ENCODE measurements at regions not wholly inside any gene's neighbourhood (a gene's known extent, or its start where the extent isn't known, plus 50 kb on each side); places are given as distances from the start of the nearest gene placed in this dataset.

- ATAC-seq (no peak), DNase-seq (ENCODE audit: low read depth, low spot score) (no peak)
- Histone ChIP-seq H3K9me3 (ENCODE audit: control insufficient read depth, insufficient read depth, low read depth, low read length) (no peaks in the 10 kb centered on the region), H3K4me1 (ENCODE audit: control insufficient read depth, insufficient read depth, low read length) (no peaks in the 10 kb centered on the region), H3K27ac (ENCODE audit: low read length) (no peak overlapping the region), H3K4me3 (ENCODE audit: low read depth in 2 of 2, low read length in 2 of 2) (no peak overlapping the region), H3K36me3 (ENCODE audit: control insufficient read depth, insufficient read depth, low read length) (no peaks in the 10 kb centered on the region), H3K27me3 (ENCODE audit: control insufficient read depth, insufficient read depth, low read length) (no peaks in the 10 kb centered on the region)
- intact Hi-C loops (cut with micrococcal nuclease; ENCODE audit: unreplicated experiment): no loop called here
- no TSS peak for BruUV-seq (replicated peaks)
- POLR2A ChIA-PET: no interaction called here
- in situ Hi-C loops (cut with HindIII; ENCODE audit: low pct_unique_long_range_greater_than_20kb, low sequenced_read_pairs): no loop called here
- CTCF ChIA-PET: no interaction called here
- TF ChIP-seq SIN3A (IDR thresholded peaks at IDR 0.05; ENCODE audit: borderline replicate concordance, insufficient read depth, low read depth, low read length) (no peak), POLR2AphosphoS5 (IDR thresholded peaks at IDR 0.05; ENCODE audit: low read depth, low read length) (no peak)
Measured at GRCh38 chr6:81878479-81878878, 126.0 kb upstream of the TENT5A start.

GRCh38 chr6:81876971-81877370 lies 124.5 kb upstream of the TENT5A start:
- Histone ChIP-seq H3K4me3 (ENCODE audit: low read depth in 2 of 2, low read length in 2 of 2) (no peak overlapping the region), H3K4me1 (ENCODE audit: control insufficient read depth, insufficient read depth, low read length) (no peaks in the 10 kb centered on the region), H3K27ac (ENCODE audit: low read length) (no peak overlapping the region), H3K27me3 (ENCODE audit: control insufficient read depth, insufficient read depth, low read length) (no peaks in the 10 kb centered on the region), H3K36me3 (ENCODE audit: control insufficient read depth, insufficient read depth, low read length) (no peaks in the 10 kb centered on the region), H3K9me3 (ENCODE audit: control insufficient read depth, insufficient read depth, low read depth, low read length) (no peaks in the 10 kb centered on the region)
- ChIA-PET POLR2A (no interaction called here), CTCF (no interaction called here)
- no TSS peak for BruUV-seq (replicated peaks)
- in situ Hi-C loops (cut with HindIII; ENCODE audit: low pct_unique_long_range_greater_than_20kb, low sequenced_read_pairs) (no loop called here), intact Hi-C loops (cut with micrococcal nuclease; ENCODE audit: unreplicated experiment) (no loop called here)
- ATAC-seq (no peak), DNase-seq (ENCODE audit: low read depth, low spot score) (no peak)
- TF ChIP-seq REST (IDR thresholded peaks at IDR 0.05; ENCODE audit: insufficient read depth in 1 of 2, low read depth in 2 of 2, low read length in 1 of 2) (no peak), CTCF (IDR thresholded peaks at IDR 0.05) (no peak), TCF7L2 (IDR thresholded peaks at IDR 0.05; ENCODE audit: low read depth, low read length) (no peak)

- H3K4me1 ChIP-seq (ENCODE audit: control insufficient read depth, insufficient read depth, low read length): no peaks in the 10 kb centered on the region
- ChIA-PET CTCF (no interaction called here), POLR2A (no interaction called here)
- no peaks in the 10 kb centered on the region for H3K27me3 ChIP-seq (ENCODE audit: control insufficient read depth, insufficient read depth, low read length)
- no peak for DNase-seq (ENCODE audit: low read depth, low spot score)
- H3K4me3 ChIP-seq (ENCODE audit: low read depth in 2 of 2, low read length in 2 of 2): no peak overlapping the region
- no peak overlapping the region for H3K27ac ChIP-seq (ENCODE audit: low read length)
- no TSS peak for BruUV-seq (replicated peaks)
- no peaks in the 10 kb centered on the region for H3K36me3 ChIP-seq (ENCODE audit: control insufficient read depth, insufficient read depth, low read length)
- ATAC-seq: no peak
- in situ Hi-C loops (cut with HindIII; ENCODE audit: low pct_unique_long_range_greater_than_20kb, low sequenced_read_pairs) (no loop called here), intact Hi-C loops (cut with micrococcal nuclease; ENCODE audit: unreplicated experiment) (no loop called here)
- no peak for TF ChIP-seq POLR2AphosphoS5 (IDR thresholded peaks at IDR 0.05; ENCODE audit: low read depth, low read length)
- TF ChIP-seq REST (IDR thresholded peaks at IDR 0.05; ENCODE audit: insufficient read depth in 1 of 2, low read depth in 2 of 2, low read length in 1 of 2): no peak
- no peak for TF ChIP-seq TCF7L2 (IDR thresholded peaks at IDR 0.05; ENCODE audit: low read depth, low read length)
- no peak for TF ChIP-seq SIN3A (IDR thresholded peaks at IDR 0.05; ENCODE audit: borderline replicate concordance, insufficient read depth, low read depth, low read length)
- no peak for TF ChIP-seq CTCF (IDR thresholded peaks at IDR 0.05)
- H3K9me3 ChIP-seq (ENCODE audit: control insufficient read depth, insufficient read depth, low read depth, low read length): no peaks in the 10 kb centered on the region
Measured at GRCh38 chr6:81875782-81876293, 123.4 kb upstream of the TENT5A start.

Data from Panc1 (cell line).